ENCODE measurements at regions not wholly inside any gene's neighbourhood (a gene's known extent, or its start where the extent isn't known, plus 50 kb on each side); places are given as distances from the start of the nearest gene placed in this dataset.

DNA sequence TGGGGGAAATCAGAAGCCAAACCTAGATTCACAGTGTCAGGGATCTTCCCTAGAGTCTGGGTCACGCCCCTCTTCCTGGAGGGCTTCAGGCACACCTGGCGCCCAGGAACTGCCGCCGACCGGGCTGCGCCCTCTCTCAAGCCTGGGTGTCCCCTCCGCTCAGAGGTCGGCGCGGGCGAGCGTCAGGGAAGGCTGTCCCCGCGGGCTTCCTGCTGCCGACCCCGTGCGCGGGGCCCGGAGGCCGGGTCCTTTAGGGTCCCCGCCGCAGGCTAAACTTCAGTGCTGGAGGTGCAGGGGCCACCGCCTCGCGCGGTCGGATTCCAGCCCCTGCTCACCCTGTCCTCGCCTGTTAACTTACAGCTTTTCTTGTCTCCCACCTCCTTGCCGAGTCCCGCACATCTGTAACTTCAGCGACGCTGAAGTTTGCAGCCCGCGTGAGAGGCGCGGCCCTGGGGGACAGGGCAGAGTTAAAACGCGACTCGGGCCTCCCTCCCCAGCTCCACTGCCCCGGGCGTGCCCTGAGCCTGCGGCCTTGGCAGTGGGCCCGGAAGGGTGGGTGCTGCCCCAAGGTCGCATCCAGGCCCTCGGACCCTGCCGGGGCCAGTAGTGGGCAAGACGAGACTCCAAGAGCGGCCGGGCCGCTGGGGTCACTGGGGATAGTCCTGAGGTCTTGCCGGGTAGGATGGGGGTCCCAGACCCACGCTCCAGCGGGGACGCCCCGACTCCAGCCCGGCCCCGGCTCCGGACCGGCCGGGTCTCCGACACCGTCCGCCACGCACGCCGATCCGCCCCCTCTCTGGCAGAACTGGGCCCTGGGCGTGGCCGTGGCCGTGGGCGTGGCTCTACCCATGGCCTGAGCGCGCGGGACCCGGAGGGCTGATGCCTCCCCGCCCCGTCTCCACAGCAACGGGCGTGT, 95.6 kb upstream of the ZNF98 start:
- TF ChIP-seq EZH2phosphoT487 (IDR thresholded peaks at IDR 0.05; ENCODE audit: borderline replicate concordance) = no peak
- TF ChIP-seq, protein P1, sequence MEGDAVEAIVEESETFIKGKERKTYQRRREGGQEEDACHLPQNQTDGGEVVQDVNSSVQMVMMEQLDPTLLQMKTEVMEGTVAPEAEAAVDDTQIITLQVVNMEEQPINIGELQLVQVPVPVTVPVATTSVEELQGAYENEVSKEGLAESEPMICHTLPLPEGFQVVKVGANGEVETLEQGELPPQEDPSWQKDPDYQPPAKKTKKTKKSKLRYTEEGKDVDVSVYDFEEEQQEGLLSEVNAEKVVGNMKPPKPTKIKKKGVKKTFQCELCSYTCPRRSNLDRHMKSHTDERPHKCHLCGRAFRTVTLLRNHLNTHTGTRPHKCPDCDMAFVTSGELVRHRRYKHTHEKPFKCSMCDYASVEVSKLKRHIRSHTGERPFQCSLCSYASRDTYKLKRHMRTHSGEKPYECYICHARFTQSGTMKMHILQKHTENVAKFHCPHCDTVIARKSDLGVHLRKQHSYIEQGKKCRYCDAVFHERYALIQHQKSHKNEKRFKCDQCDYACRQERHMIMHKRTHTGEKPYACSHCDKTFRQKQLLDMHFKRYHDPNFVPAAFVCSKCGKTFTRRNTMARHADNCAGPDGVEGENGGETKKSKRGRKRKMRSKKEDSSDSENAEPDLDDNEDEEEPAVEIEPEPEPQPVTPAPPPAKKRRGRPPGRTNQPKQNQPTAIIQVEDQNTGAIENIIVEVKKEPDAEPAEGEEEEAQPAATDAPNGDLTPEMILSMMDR (conservative IDR thresholded peaks at IDR 0.05; ENCODE audit: low read length) = no peak
- Histone ChIP-seq H3K9ac (ENCODE audit: low read depth, low read length, poor library complexity, severe bottlenecking) (no peak overlapping the region), H3K9me3 (ENCODE audit: insufficient read depth, low read depth, low read length) (peaks cover 9% of the 10 kb centered on the region; the same call in 1 of the 2 replicates), H3K4me2 (ENCODE audit: low read depth, low read length, poor library complexity, severe bottlenecking) (no peak overlapping the region), H3K79me2 (ENCODE audit: insufficient read depth, low read length) (no peaks in the 10 kb centered on the region), H3K27me3 (ENCODE audit: insufficient read depth, low read length, poor library complexity, severe bottlenecking) (no peaks in the 10 kb centered on the region), H3F3A (ENCODE audit: low read depth) (no peaks in the 10 kb centered on the region), H3K9me2 (replicated peaks; ENCODE audit: low read depth, low read length) (no peaks in the 10 kb centered on the region), H3K4me3 (ENCODE audit: low read length, poor library complexity, severe bottlenecking) (no peak overlapping the region), H4K20me1 (ENCODE audit: insufficient read depth, low read length, poor library complexity, severe bottlenecking) (no peaks in the 10 kb centered on the region), H3K36me3 (ENCODE audit: insufficient read depth, low read length) (no peaks in the 10 kb centered on the region), H3K4me1 (ENCODE audit: insufficient read depth, low read length, poor library complexity, severe bottlenecking) (no peaks in the 10 kb centered on the region), H2AFZ (ENCODE audit: low read length) (no peak overlapping the region)

DNA sequence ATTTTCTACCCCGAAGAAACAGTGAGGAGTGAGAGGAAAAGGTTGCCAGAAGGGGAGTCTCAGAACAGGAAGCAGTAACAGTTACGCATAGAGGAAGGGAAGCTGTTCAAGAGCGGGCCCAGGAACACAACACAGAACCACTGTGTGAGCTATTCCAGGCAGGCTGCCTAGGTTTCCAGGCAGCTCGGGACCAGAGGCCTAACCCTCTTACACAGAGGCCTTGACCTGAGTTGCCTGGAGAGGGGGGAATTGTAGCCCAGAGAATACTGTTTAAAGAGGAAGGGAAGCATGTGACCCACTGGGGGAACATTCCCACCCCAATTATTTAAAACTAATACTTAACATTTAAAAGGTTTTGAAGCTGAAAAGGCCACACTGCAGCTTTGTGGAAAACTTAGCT, 93.3 kb upstream of the ZNF98 start:
- H2AFZ ChIP-seq (ENCODE audit: low read length) = no peak overlapping the region
- H3K9ac ChIP-seq (ENCODE audit: low read depth, low read length, poor library complexity, severe bottlenecking) = no peak overlapping the region
- H3F3A ChIP-seq (ENCODE audit: low read depth) = no peaks in the 10 kb centered on the region
- no peak overlapping the region for H3K4me3 ChIP-seq (ENCODE audit: low read length, poor library complexity, severe bottlenecking)
- no peak overlapping the region for H3K4me2 ChIP-seq (ENCODE audit: low read depth, low read length, poor library complexity, severe bottlenecking)
- H3K9me2 ChIP-seq (replicated peaks; ENCODE audit: low read depth, low read length) = no peaks in the 10 kb centered on the region
- no peaks in the 10 kb centered on the region for H3K4me1 ChIP-seq (ENCODE audit: insufficient read depth, low read length, poor library complexity, severe bottlenecking)
- no peaks in the 10 kb centered on the region for H3K79me2 ChIP-seq (ENCODE audit: insufficient read depth, low read length)
- no peak for TF ChIP-seq EZH2phosphoT487 (IDR thresholded peaks at IDR 0.05; ENCODE audit: borderline replicate concordance)
- TF ChIP-seq, protein P1 (conservative IDR thresholded peaks at IDR 0.05; ENCODE audit: low read length) = no peak
- no peaks in the 10 kb centered on the region for H3K27me3 ChIP-seq (ENCODE audit: insufficient read depth, low read length, poor library complexity, severe bottlenecking)
- peaks cover 13% of the 10 kb centered on the region; the same call in 1 of the 2 replicates for H3K9me3 ChIP-seq (ENCODE audit: insufficient read depth, low read depth, low read length)
- H4K20me1 ChIP-seq (ENCODE audit: insufficient read depth, low read length, poor library complexity, severe bottlenecking) = no peaks in the 10 kb centered on the region
- H3K36me3 ChIP-seq (ENCODE audit: insufficient read depth, low read length) = no peaks in the 10 kb centered on the region

DNA sequence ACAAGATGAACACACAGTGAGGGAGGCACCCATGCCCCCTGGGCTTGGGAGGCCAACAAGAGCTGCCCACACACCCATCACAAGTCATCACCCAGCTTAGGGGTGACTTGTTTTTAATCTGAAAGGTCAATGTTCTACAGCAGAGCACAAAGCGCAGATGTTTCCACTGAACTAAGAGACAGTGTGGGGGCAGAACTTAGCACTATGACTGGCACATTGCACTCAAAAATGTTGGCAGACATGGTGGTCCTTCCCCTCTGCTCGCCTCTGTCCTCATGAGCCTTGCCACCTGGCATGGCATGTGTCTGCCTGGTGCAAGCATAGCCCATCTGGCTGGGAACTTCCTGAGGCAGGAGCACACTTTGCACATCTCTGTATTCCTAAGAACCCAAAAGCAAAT, 81.4 kb upstream of the ZNF98 start:
- Histone ChIP-seq H3K4me2 (ENCODE audit: low read depth, low read length, poor library complexity, severe bottlenecking) (no peak overlapping the region), H3F3A (ENCODE audit: low read depth) (no peaks in the 10 kb centered on the region), H2AFZ (ENCODE audit: low read length) (no peak overlapping the region), H3K36me3 (ENCODE audit: insufficient read depth, low read length) (no peaks in the 10 kb centered on the region), H3K4me1 (ENCODE audit: insufficient read depth, low read length, poor library complexity, severe bottlenecking) (no peaks in the 10 kb centered on the region), H3K9ac (ENCODE audit: low read depth, low read length, poor library complexity, severe bottlenecking) (no peak overlapping the region), H3K4me3 (ENCODE audit: low read length, poor library complexity, severe bottlenecking) (no peak overlapping the region), H3K27me3 (ENCODE audit: insufficient read depth, low read length, poor library complexity, severe bottlenecking) (no peaks in the 10 kb centered on the region), H3K79me2 (ENCODE audit: insufficient read depth, low read length) (no peaks in the 10 kb centered on the region), H4K20me1 (ENCODE audit: insufficient read depth, low read length, poor library complexity, severe bottlenecking) (no peaks in the 10 kb centered on the region), H3K9me3 (ENCODE audit: insufficient read depth, low read depth, low read length) (peaks cover 24% of the 10 kb centered on the region; the same call in 1 of the 2 replicates), H3K9me2 (replicated peaks; ENCODE audit: low read depth, low read length) (no peaks in the 10 kb centered on the region)
- TF ChIP-seq, protein P1 (conservative IDR thresholded peaks at IDR 0.05; ENCODE audit: low read length) = no peak
